HepG2 (cell line): ENCODE measurements at regions not wholly inside any gene's neighbourhood (a gene's known extent, or its start where the extent isn't known, plus 50 kb on each side); places are given as distances from the start of the nearest gene placed in this dataset.

ENCODE experiments used
- ATF3 ChIP-seq: sonication (generic); formaldehyde crosslinking; IDR thresholded peaks from 2 replicates; pipeline ENCODE4 v1.4.0; 2020; ENCODE audit warnings: missing genetic modification reagents
- HOXD1 ChIP-seq: sonication (generic); formaldehyde crosslinking; IDR thresholded peaks from 2 replicates; pipeline ENCODE4 v1.5.0; 2020; ENCODE audit warnings: missing genetic modification reagents
- MEIS1 ChIP-seq: sonication (generic); formaldehyde crosslinking; IDR thresholded peaks from 2 replicates; pipeline ENCODE4 v1.9.0; 2021; ENCODE audit warnings: mild to moderate bottlenecking, missing genetic modification reagents, moderate library complexity, borderline replicate concordance
- MTF1 ChIP-seq: sonication (generic); formaldehyde crosslinking; IDR thresholded peaks from 2 replicates; pipeline ENCODE4 v1.5.0; 2020; ENCODE audit warnings: missing genetic modification reagents
- MXD3 ChIP-seq: IDR thresholded peaks from 2 replicates; pipeline ENCODE4 v1.6.1; 2016; ENCODE audit warnings: mild to moderate bottlenecking, missing biosample characterization, missing genetic modification reagents
- NR0B2 ChIP-seq: sonication (generic); formaldehyde crosslinking; IDR thresholded peaks from 2 replicates; pipeline ENCODE4 v1.4.0; 2020; ENCODE audit warnings: mild to moderate bottlenecking, missing genetic modification reagents
- PBX3 ChIP-seq: sonication (generic); formaldehyde crosslinking; IDR thresholded peaks from 2 replicates; pipeline ENCODE4 v1.8.1; 2023; ENCODE audit warnings: missing genetic modification reagents, inconsistent platforms, borderline replicate concordance
- PCBP1 ChIP-seq: fragments of 200-400 bp; formaldehyde crosslinking; IDR thresholded peaks from 2 replicates; pipeline ENCODE4 v1.6.1; 2017; ENCODE audit warnings: mild to moderate bottlenecking, low read depth, low read length, borderline replicate concordance
- SALL1 ChIP-seq: sonication (generic); formaldehyde crosslinking; IDR thresholded peaks from 2 replicates; pipeline ENCODE4 v1.8.0; 2022; ENCODE audit warnings: mild to moderate bottlenecking, missing genetic modification reagents
- SMAD1 ChIP-seq: sonication (generic); formaldehyde crosslinking; IDR thresholded peaks from 2 replicates; pipeline ENCODE4 v1.4.0; 2020; ENCODE audit warnings: missing genetic modification reagents, low read depth, mild to moderate bottlenecking, borderline replicate concordance
- TOPORS ChIP-seq: sonication (generic); formaldehyde crosslinking; IDR thresholded peaks from 2 replicates; pipeline ENCODE4 v1.8.0; 2023; ENCODE audit warnings: mild to moderate bottlenecking, missing genetic modification reagents
- XRCC5 ChIP-seq: fragments of 200-400 bp; formaldehyde crosslinking; optimal IDR thresholded peaks from 2 replicates; pipeline ENCODE3; 2017; ENCODE audit warnings: mild to moderate bottlenecking, low read length
- ZNF432 ChIP-seq: sonication (generic); formaldehyde crosslinking; IDR thresholded peaks from 2 replicates; pipeline ENCODE4 v1.5.0; 2020; ENCODE audit warnings: missing genetic modification reagents, mild to moderate bottlenecking, borderline replicate concordance
- ZNF513 ChIP-seq: sonication (generic); formaldehyde crosslinking; conservative IDR thresholded peaks from 2 replicates; pipeline ENCODE4 v1.5.0; 2020; ENCODE audit warnings: missing genetic modification reagents
- ZNF672 ChIP-seq: sonication (generic); formaldehyde crosslinking; IDR thresholded peaks from 2 replicates; pipeline ENCODE4 v1.8.1; 2022; ENCODE audit warnings: missing genetic modification reagents
- TF ChIP-seq, protein P1 (sequence below): sonication (generic); formaldehyde crosslinking; IDR thresholded peaks from 2 replicates; pipeline ENCODE4 v1.4.0; 2020; ENCODE audit warnings: mild to moderate bottlenecking, missing genetic modification reagents

DNA sequence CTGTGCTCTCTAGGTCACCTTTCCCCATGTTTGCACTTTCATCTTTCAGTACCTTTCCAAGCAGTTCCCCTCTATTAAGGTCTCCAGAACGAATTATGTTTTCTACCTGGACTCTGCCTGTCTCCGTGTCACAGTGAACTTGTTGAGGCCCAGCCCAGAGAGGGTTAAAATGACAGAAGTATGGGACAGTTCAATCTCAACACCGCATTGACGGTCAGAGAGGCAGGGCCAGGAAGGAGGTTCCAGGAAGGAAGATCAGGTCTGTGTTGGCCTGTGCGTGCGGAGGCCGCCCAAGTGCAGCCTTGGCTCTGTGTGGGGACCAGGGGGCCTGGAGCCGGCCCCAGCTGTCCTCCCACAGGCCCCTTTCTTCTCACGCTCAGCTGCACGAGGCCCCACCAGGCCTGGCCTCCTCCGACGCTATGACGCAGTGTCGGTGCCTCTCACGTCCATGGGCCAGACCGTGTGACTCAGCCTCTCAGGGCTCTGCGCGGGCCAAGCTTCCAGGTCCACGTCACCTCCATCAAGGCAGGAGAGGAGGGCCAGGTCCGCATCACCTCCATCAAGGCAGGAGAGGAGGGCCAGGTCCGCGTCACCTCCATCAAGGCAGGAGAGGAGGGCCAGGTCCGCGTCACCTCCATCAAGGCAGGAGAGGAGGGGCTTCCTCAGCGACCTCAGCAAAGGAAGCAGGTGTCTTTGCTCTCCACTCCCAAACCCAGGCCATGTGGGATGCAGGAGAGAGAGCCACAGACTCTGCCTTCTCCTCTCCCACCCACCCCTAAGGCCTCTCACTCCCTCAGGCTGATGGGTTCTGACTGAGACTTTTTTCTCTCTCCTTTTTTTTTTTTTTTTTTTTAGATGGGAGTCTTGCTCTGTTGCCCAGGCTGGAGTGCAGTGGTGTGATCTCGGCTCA, 83.1 kb downstream of the CPN2 start (continued):
- TF ChIP-seq ATF3 (CRISPR knock-in tag) (no peak), PBX3 (CRISPR knock-in tag) (no peak), MXD3 (CRISPR knock-in tag) (no peak), TOPORS (CRISPR knock-in tag) (no peak), XRCC5 (no peak), ZNF432 (CRISPR knock-in tag) (no peak), MTF1 (no peak), SMAD1 (CRISPR knock-in tag) (no peak), PCBP1 (no peak), NR0B2 (CRISPR knock-in tag) (no peak), ZNF672 (CRISPR knock-in tag) (no peak), MEIS1 (CRISPR knock-in tag) (no peak), SALL1 (CRISPR knock-in tag) (no peak), ZNF513 (CRISPR knock-in tag) (no peak), HOXD1 (CRISPR knock-in tag) (no peak)
- TF ChIP-seq, protein P1, sequence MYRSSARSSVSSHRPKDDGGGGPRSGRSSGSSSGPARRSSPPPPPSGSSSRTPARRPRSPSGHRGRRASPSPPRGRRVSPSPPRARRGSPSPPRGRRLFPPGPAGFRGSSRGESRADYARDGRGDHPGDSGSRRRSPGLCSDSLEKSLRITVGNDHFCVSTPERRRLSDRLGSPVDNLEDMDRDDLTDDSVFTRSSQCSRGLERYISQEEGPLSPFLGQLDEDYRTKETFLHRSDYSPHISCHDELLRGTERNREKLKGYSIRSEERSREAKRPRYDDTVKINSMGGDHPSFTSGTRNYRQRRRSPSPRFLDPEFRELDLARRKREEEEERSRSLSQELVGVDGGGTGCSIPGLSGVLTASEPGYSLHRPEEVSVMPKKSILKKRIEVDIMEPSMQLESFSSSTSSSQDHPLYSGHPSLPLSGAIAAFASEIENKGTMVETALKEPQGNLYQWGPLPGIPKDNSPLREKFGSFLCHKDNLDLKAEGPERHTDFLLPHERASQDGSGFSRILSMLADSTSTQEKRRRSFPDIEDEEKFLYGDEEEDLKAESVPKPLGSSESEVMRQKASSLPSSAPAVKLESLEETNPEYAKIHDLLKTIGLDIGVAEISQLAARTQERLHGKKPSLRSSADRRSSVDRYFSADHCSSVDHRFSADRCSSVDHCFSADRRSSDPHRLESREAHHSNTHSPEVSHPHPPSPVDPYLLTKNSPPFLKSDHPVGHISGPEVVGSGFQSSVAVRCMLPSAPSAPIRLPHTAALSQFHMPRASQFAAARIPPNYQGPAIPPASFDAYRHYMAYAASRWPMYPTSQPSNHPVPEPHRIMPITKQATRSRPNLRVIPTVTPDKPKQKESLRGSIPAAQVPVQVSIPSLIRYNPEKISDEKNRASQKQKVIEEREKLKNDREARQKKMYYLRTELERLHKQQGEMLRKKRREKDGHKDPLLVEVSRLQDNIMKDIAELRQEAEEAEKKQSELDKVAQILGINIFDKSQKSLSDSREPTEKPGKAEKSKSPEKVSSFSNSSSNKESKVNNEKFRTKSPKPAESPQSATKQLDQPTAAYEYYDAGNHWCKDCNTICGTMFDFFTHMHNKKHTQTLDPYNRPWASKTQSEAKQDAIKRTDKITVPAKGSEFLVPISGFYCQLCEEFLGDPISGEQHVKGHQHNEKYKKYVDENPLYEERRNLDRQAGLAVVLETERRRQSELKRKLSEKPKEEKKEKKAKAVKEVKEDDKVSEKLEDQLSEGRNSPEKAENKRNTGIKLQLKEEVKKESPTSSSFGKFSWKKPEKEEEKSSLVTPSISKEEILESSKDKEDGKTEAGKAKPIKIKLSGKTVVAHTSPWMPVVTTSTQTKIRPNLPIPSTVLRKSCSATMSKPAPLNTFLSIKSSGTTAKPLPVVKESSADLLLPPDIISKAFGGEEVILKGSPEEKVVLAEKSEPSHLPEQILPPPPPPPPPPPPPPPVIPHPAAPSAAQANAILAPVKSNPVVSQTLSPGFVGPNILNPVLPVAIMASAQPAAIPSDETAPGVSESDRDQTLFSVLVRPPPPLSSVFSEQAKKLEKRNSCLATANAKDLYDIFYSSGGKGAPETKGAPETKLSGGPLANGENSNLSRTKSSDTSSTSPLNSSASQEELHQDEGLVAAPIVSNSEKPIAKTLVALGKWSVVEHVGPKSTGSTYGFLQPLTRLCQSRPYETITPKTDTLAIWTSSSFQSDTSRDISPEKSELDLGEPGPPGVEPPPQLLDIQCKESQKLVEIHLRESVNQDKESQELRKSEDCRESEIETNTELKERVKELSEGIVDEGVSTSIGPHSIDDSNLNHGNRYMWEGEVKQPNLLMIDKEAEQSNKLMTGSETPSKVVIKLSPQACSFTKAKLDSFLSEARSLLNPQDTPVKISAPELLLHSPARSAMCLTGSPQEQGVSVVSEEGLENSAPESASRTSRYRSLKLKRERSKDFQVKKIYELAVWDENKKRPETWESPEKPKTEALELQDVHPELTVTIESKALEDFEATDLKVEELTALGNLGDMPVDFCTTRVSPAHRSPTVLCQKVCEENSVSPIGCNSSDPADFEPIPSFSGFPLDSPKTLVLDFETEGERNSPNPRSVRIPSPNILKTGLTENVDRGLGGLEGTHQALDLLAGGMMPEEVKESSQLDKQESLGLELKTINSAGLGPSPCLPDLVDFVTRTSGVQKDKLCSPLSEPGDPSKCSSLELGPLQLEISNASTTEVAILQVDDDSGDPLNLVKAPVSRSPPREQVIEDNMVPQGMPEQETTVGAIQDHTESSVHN (CRISPR knock-in tag), result no peak
